ENCODE measurements at regions not wholly inside any gene's neighbourhood (a gene's known extent, or its start where the extent isn't known, plus 50 kb on each side); places are given as distances from the start of the nearest gene placed in this dataset.

GRCh38 chr3:144073698-144074097 is 102.1 kb downstream of the DIPK2A start:
- DNase-seq, result no peak

GRCh38 chr3:144079634-144080033 is 108.0 kb downstream of the DIPK2A start:
- DNase-seq, result no peak

DNA sequence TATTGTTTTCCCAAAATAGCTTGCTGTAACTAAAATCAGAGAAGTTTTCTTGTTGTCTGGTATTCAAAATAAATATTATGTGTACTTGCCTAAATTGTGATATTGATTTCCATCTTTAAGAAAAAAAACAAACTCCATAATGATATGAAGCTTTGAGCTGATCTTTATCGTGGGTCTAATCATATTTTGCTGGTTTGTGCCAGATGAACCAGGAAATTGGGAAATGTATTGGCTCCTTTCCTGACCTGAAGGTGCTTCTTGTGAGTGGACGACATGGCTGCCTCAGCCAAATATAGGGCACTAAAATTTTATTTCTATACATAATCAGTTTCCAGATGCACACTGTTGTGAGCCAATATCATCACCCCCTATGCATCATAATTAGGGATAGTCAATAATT is 113.3 kb downstream of the DIPK2A start:
- DNase-seq, result no peak

DNA sequence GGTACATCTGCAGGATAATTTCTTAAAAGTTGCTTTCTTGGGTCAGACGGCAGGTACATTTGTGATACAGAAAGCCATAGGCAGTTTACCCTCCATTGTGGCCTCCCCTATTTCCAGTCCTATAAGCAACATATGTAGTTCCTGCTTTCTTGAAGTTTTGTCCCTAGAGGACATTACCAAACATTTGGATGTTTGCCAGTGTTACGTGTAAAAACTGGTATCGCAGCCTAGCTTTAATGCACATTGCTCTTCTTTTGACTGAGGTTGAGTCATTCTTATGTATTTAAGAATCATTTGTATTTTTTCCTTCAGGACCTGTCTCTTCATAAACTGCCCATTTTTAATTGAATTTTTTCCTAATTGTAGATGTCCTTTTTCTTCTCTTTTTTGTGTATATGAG is 114.3 kb downstream of the DIPK2A start:
- DNase-seq, result no peak

DNA sequence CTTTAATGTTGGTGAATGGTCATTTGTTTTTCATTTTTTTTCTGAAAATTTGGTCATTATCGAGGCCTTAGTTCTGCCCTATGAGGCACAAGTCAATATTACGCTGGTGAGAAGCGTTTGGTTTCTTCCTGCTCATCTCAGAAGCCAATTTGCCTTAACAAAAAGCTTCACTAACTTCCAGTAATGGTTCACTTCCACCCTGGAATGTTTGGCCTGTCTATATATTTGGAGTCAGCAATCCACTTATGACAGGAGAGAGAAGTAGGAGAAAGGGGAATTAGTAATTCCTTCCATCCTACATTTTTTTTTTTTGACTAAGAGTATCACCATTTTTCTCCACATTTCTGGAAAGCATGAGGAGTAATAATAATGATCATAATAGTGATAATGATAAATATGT is 124.4 kb downstream of the DIPK2A start:
- no peak for DNase-seq

GRCh38 chr3:144097163-144097562 is 125.5 kb downstream of the DIPK2A start:
- no peak for DNase-seq

DNA sequence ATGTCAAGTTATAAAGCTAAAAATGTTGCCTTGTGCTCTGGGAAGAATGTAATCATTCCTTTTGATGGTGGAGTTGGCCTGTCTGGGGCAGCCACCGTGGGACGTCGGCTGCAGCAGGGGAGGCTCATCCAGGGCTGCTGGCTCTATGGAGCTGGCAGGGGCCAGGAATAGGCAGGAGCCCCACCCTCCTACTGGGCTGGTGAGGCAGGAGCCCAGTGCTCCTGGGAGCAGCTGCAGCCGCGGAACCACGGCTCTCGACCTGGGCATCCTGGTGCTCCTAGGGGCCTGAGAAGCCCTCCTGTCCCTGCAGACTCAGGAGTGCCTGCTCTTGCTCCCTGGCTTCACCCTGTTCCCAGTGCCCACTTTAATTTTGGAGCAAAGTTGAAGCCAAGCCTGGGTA is 127.1 kb downstream of the DIPK2A start:
- DNase-seq, result no peak

- no peak for DNase-seq
These were observed 130.8 kb downstream of the DIPK2A start for GRCh38 chr3:144102421-144102820.

GRCh38 chr3:144104186-144104585 is 132.6 kb downstream of the DIPK2A start:
- DNase-seq, result peak in 11 of 56 donors; percentile 3 to 51 (median 18)

- peak in 3 of 56 donors; percentile 4 to 20 (median 13) for DNase-seq
These were observed 133.1 kb downstream of the DIPK2A start for GRCh38 chr3:144104679-144105078.

GRCh38 chr3:144105542-144105941 is 133.9 kb downstream of the DIPK2A start:
- DNase-seq, result no peak

- no peak for DNase-seq
These were observed 135.3 kb downstream of the DIPK2A start for GRCh38 chr3:144106970-144107369.

DNA sequence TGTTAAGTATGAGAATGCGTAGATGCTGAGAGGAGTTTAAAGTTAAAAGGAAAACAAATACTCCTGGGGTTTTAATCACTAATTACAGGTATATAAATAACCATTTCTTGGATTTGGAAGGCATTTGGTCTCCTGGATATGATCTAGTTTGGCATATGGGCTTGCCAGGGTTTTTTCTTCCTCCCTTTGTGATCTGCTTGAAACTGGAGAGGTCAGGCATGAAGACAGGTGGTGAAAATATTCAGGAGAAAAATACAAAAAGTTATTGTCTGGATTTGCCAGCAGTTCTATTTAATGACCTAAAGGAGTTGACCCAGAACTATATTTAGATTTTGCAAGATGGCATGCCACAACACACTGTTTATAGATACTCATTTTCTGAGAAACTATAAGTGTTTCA is 136.3 kb downstream of the DIPK2A start:
- no peak for DNase-seq

GRCh38 chr3:144109944-144110343 is 138.3 kb downstream of the DIPK2A start:
- no peak for DNase-seq

DNA sequence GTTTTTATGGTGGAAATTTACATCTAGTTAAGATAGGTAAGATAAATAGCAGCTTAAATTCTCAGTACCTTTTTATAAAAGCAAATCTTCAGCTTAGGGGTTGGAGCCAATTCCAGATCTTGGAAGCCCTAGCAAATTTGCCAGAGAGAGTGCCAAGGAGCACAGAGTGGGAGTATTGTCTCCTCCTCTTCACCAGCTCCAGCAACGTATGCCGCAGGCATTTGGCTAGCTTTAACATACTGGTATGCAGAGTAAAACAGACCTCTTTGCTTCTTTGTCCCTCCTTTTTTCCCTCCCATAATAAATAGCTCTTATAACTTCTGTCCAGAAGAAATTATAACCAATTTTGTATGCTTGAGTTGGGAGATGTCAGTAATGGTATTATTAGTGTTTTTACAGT is 140.4 kb downstream of the DIPK2A start:
- peak in 1 of 56 donors; percentile 18 for DNase-seq

DNA sequence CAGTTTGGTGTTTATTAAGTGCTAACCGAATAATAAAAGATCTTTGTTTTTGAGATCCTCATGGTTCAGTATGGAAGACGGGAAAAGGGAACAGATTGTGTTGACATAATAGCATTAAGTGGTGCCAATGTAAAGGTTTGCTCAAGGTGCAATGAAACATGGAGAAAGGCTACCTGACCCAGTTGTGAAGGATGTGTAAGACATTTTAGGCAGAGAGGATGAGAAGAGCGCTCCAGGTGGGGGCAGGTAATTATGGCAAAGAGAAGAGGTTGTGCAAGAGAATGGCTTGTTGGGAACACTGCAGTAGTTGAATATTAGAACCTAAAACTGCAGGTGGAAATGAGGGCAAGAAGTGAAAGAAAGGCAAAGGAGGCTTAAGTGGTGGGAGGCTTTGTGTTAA is 140.8 kb downstream of the DIPK2A start:
- no peak for DNase-seq

GRCh38 chr3:144114767-144115166 is 143.1 kb downstream of the DIPK2A start:
- no peak for DNase-seq

- peak in 2 of 56 donors; percentile 5 to 10 for DNase-seq
These were observed 148.0 kb downstream of the DIPK2A start for GRCh38 chr3:144119633-144120032.

DNA sequence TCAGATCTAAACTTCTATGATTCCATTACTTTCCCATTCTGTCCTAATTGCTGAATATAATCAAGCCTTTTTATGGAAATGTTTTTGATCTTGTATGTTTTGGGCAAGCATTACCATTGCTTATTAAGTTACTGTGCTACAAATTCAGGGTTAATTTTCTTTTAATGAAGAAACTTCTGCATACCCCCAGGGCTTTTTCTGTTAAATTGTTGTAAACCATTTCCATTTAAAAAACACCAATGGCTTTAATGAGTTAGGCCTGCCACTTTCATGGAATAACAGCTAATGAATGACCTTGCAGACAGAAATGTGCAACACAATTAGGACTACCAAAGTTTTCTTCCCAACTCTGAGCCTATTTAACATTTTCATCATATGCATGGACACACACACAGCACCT is 150.0 kb downstream of the DIPK2A start:
- no peak for DNase-seq

- no peak for DNase-seq
These were observed 155.4 kb downstream of the DIPK2A start for GRCh38 chr3:144127014-144127413.

DNA sequence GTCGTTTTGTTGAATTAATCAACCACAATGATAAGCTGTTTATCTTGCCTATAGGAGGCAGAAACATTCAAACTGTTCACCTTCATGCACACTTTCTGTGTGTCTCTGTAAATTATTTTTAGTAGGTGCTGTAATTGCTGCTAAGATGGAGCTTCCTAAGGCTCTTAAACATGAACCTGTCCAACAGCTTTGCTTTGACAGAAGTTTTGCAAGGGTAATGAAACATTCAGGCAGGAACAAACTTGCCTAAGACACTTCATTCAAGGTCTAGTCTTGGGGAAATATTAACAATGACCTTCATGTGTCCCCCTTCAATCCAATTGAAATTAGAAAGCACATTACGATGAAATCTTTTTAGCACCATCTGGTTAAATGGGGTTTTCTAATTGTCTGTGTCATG is 156.1 kb downstream of the DIPK2A start:
- no peak for DNase-seq

DNA sequence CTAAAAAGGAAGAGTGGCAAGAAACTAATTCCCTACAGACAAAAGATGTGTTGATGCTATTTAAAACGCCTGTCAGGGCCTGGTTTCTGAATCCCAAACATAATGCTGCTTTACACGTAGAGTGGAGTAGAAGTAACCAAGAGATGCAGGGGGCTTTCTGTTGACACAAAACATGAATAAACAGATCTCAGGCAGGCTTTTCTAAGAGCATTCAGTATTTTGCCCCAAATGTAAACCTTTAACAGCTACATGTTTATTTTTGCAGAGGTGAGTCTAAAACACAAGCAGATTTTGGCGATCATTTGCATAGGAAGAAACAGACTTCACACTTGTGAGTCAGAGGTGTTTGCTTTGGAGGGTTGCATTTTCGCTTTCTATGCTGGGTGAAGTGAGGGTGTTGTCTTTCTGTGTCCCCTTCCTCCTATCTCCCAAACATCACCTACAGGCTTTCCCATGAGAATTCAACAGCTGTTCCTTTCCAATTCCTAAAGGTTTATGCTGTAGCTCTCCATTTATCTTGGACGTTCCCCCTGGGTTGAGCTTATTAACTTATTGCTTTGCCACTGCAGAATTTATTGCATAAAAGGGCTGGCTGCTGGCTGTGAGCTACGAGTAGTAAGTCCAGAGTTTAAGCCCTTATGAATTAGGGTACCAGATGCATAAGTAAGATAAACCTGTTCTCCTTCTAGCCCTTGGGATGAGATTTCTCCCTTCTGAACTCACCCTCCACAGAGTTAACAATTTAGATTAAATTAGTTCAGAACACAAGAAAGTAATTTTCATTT is 156.7 kb downstream of the DIPK2A start:
- no peak for DNase-seq

DNA sequence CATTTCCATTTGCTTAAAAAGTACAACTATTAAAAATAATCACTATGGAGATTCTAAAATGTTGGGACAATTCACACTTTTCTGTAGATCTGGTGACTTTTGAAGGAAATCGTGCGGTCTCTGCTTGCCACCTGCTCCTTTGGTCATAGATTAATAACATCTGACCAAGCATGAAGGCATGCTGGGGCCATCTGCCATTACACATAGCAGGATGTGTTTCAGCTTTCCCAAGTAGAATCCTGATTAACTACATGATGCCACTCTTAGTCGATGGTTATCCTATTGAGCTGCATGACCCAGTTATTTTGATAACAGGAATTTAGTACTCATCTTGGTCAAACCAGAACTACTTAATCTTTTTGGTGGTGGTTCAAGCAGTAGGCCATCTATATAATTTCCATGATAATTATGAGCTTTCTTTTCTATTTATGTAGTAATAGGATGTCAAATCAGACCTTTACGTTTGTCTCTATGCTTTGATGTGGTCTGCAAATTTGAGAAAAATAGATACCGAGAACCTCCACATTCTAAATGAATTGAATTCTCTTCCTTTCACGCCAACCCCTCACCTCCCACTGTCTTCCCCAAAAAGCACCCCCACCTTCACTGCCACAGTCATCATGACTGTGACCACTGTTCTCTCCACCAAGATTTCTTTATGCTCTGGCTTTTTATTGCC is 158.1 kb downstream of the DIPK2A start:
- no peak for DNase-seq
